NCI-H1105 treated with DMSO at 0.1 percent for 48 hours (cell line): ENCODE measurements at regions not wholly inside any gene's neighbourhood (a gene's known extent, or its start where the extent isn't known, plus 50 kb on each side); places are given as distances from the start of the nearest gene placed in this dataset.
"Not testable (repeated sequence)": the region's sequence is repeated elsewhere in the genome, so short reads cannot be mapped to it uniquely, and the experiment has no call there.

ENCODE experiments used
- DNase-seq: peaks from one replicate; lab custom pipeline; 2025; lab: John Stamatoyannopoulos, UW

GRCh38 chr9:745761-746380 lies 95.6 kb upstream of the DMRT1 start:
- no peak for DNase-seq

DNA sequence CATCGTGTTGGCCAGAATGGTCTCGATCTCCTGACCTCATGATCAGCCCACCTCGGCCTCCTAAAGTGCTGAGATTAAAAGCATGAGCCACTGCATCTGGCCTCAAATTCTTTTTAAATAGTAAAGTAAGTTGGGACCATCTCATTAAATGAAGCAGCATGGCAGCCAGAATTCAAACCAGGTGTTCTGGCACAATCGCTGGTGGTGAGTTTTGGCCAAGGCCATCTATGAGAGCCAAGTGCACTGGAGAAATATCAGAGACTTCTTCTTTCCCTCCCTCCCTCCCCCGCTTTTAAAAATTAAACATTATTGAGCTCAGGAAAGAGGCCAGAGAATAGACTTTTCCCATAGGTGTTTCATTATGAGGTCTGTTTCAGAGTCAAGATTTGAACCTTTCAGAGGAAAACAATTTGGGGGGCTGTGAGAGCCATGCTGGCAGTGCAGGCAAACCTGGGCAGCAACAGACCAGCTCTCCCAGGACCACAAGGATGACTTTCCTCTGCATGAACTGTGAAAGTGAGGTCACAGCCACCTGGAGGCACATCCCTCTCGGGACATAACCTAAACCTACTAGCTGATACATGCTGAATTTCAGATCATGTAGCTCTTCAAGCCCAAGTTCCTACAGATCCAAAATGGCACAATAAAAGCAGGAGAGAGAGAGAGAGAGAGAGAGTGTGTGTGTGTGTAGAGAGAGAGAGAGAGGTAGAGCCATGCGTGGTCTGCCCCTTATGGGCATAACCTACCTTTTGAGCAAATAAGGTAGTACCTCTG lies 94.6 kb upstream of the DMRT1 start:
- DNase-seq, result no peak

- no peak for DNase-seq
These were observed 93.9 kb upstream of the DMRT1 start for GRCh38 chr9:747567-747966.

- no peak for DNase-seq
These were observed 92.5 kb upstream of the DMRT1 start for GRCh38 chr9:748861-749497.

DNA sequence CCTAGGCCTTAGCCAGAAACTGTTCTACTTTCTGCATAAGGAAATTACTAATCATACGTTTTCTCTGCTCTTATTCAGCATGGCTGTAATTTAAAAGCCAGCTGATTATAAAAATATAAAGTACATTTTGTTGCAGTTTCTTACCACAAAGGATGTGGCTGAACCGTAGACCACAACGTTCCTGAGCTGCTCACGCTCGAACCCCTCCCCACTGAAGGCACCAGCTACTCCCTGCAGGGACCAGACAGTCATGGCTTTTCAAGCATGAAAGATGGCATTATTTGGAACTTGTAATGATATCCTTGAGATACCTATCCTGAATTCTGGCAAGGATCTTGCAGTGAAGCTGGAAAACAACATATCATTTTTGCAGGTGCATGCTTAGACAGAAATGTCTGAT lies 91.8 kb upstream of the DMRT1 start:
- DNase-seq, result no peak

GRCh38 chr9:750249-750967 lies 91.1 kb upstream of the DMRT1 start:
- no peak for DNase-seq

- DNase-seq, result no peak
These were observed 90.1 kb upstream of the DMRT1 start for GRCh38 chr9:751137-752051.

DNA sequence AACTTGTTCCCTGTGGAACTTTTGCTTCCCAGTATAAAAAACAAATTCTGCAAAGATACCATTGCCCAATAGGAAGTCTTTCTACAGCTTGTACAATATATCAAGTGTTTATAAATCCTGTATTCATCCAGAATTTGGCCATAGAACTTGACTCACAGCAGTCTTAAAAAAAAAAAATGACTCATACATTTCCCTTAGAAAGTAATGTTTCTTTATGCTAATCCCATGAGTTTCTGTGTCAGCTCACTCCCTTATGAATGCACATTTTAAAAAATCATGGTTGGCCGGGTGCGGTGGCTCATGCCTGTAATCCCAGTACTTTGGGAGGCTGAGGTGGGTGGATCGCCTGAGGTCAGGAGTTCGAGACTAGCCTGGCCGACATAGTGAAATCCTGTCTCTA lies 89.3 kb upstream of the DMRT1 start:
- DNase-seq, result no peak

GRCh38 chr9:752681-753200 lies 88.8 kb upstream of the DMRT1 start:
- no peak for DNase-seq

- DNase-seq, result not testable (repeated sequence)
These were observed 87.8 kb upstream of the DMRT1 start for GRCh38 chr9:753734-754133.

GRCh38 chr9:754150-754931 lies 87.2 kb upstream of the DMRT1 start:
- no peak for DNase-seq

DNA sequence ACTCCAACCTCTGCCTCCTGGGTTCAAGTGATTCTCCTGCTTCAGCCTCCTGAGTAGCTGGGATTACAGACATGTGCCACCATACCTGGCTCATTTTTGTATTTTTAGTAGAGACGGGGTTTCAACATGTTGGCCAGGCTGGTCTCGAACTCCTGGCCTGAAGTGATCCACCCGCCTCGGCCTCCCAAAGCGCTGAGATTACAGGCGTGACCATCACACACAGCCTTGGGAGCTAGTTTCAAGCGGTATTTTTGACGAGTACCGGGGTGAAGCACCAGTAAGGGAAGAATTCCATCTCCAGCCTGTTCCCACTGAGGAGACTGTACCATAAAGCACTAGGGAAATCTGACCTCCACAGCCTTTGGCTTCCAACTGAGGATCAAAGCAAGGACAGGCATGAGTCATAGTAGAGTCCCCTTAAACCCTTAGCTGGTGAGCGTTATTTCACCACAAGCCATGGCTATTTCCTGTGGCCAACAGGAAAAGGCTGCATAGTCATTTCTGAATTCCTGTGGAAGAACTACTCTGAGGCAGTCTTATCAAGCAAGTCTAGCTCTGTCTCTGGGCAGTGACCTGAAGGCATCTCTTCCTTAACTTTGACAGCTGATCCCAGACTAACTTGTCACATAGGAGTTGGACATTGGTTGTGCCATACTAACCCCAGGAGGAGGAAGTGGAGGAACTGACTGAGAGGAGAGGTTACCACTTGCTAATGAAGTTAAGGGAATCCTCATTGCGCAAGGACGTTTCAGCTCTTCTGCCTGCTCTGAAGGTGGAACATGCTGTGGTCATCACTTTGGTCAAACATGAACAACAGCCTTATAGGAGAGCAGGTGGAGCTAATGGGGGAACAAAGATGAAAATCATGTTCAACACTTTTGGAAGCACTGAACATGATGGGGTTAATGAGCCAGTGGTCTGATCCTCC lies 85.8 kb upstream of the DMRT1 start:
- DNase-seq, result no peak

- peak; percentile 14 for DNase-seq
These were observed 84.1 kb upstream of the DMRT1 start for GRCh38 chr9:757246-757881.

GRCh38 chr9:758146-758545 lies 83.4 kb upstream of the DMRT1 start:
- no peak for DNase-seq

DNA sequence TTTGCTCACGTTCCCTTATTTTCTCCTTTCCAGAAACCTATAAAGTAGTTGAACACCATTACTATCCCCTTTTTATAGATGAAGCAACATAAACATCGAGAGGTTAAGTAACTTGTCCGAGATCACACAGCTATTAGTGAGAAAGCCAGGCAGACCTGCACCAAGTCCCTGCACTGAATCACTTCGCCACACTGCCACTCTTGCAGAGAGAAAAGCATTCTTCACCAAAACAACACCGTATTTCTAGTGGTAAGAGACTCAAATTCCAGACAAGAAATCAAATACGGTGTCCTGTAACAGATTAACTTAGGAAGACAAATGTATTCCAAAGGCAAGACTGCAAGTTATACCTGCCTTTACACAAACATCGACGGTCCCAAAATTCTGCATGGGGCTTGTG lies 82.0 kb upstream of the DMRT1 start:
- DNase-seq, result no peak

GRCh38 chr9:759983-760736 lies 81.3 kb upstream of the DMRT1 start:
- DNase-seq, result no peak

DNA sequence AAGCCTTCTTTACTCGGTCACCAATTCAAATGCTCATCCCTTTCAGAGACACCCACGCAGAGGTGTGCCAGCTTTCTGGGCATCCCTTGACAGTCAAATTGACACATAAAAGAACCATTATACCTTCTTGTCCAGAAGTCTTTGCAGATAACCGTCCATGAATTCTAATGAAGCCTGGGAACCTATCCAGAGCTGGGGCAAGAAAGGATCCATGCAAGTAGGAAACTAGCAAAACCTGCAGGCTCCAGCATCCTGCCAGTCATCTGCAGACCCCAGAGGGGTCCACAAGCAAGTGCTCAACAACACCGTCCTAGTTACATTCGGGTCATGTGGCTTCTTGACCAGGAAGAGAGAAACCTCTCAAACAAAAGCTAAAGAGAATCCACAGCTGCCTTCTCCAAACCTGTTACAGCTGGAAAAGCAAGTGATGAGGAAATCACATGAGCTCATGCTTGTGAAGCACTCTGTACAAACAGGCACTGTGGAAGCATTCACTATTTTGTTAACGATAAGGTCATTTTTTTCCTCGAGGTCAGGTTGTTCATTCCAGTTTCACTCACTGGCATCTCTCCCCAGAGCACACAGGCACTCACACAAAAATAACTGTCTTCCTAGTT lies 80.2 kb upstream of the DMRT1 start:
- no peak for DNase-seq
